Activated naive CD4-positive, alpha-beta T cell treated with anti-CD3 and anti-CD28 coated beads for 36 hours (primary cell): ENCODE measurements at regions not wholly inside any gene's neighbourhood (a gene's known extent, or its start where the extent isn't known, plus 50 kb on each side); places are given as distances from the start of the nearest gene placed in this dataset.

Source experiments
- CTCF ChIA-PET: fragments of 350-600 bp; sonication (Branson Sonifier 250); formaldehyde crosslinking; loops from one replicate; lab custom pipeline; 2021; ENCODE audit warnings: antibody characterized with exemption; lab: Charles Lee
- DNase-seq: peaks from one replicate; pipeline ENCODE4 v3.0.0-alpha.2; 2020
- H3K27ac Mint-ChIP-seq: one replicate; pipeline ENCODE4 v1.8.0; 2021; ENCODE audit warnings: mild to moderate bottlenecking, mixed read lengths
- H3K27me3 Mint-ChIP-seq: one replicate; pipeline ENCODE4 v1.8.0; 2021; ENCODE audit warnings: low read depth, mixed read lengths
- H3K36me3 Mint-ChIP-seq: one replicate; pipeline ENCODE4 v1.8.0; 2021; ENCODE audit warnings: low read depth, mixed read lengths
- H3K4me1 Mint-ChIP-seq: one replicate; pipeline ENCODE4 v1.8.0; 2021; ENCODE audit warnings: low read depth, mixed read lengths
- H3K4me3 Mint-ChIP-seq: one replicate; pipeline ENCODE4 v1.8.0; 2021; ENCODE audit warnings: mild to moderate bottlenecking, moderate library complexity, mixed read lengths
- H3K9me3 Mint-ChIP-seq: one replicate; pipeline ENCODE4 v1.8.0; 2021; ENCODE audit warnings: mixed read lengths
- intact Hi-C: fragments of 100-400 bp; cut with micrococcal nuclease; formaldehyde crosslinking; loops from one replicate; pipeline ENCODE4 v1.15.1; 2023

- intact Hi-C loops, result loop anchor here (2.0 to 5.0 kb wide), 5 partner anchors 69 to 335 kb away; partner anchors contain the start of gene TLE4
- Mint-ChIP-seq H3K27ac (no peak overlapping the region), H3K4me3 (peak overlapping the region; percentile 47), H3K36me3 (no peaks in the 10 kb centered on the region), H3K4me1 (peaks cover 23% of the 10 kb centered on the region), H3K27me3 (no peaks in the 10 kb centered on the region), H3K9me3 (no peaks in the 10 kb centered on the region)
- CTCF ChIA-PET, result no interaction called here
- DNase-seq, result no peak
Observed at GRCh38 chr9:79812099-79812498, 240.3 kb downstream of the TLE4 start.

- Mint-ChIP-seq H3K27me3 (no peaks in the 10 kb centered on the region), H3K36me3 (no peaks in the 10 kb centered on the region), H3K4me1 (peaks cover 23% of the 10 kb centered on the region), H3K4me3 (no peak overlapping the region), H3K9me3 (no peaks in the 10 kb centered on the region), H3K27ac (no peak overlapping the region)
- CTCF ChIA-PET, result no interaction called here
- no peak for DNase-seq
- intact Hi-C loops, result loop anchor here (5.0 kb wide), 2 partner anchors 188 to 333 kb away; no protein-coding TSS in a partner anchor
Observed at GRCh38 chr9:79809931-79810330, 238.2 kb downstream of the TLE4 start.

GRCh38 chr9:79809316-79809876 is 237.6 kb downstream of the TLE4 start:
- no peak for DNase-seq
- CTCF ChIA-PET, result no interaction called here

DNA sequence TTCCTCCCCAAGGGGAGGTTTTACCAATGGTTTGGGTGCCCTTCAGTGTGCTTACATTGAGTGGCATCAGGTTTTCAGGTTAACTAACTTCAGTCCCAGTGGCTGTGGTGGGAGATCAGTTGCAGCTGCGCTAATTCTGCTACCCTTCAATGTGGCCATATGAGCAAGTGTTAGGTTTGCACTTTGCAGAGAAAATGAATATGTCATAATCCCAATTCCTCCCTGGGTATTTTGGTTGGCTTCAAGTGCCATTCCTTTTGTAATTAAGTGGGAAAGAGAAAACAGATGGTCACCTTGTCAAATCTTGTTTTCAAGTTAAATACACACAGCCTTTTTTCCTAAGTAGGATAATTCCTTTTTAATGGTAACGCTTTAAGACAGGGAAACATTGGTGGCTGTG is 236.2 kb downstream of the TLE4 start:
- DNase-seq, result no peak
- H3K4me3 Mint-ChIP-seq, result no peak overlapping the region
- no peak overlapping the region for H3K27ac Mint-ChIP-seq
- intact Hi-C loops, result no loop called here
- peaks cover 19% of the 10 kb centered on the region for H3K4me1 Mint-ChIP-seq
- CTCF ChIA-PET, result no interaction called here
- H3K9me3 Mint-ChIP-seq, result no peaks in the 10 kb centered on the region
- no peaks in the 10 kb centered on the region for H3K36me3 Mint-ChIP-seq
- H3K27me3 Mint-ChIP-seq, result no peaks in the 10 kb centered on the region

More at GRCh38 chr9:79809316-79809876, 237.6 kb downstream of the TLE4 start:
- intact Hi-C loops, result no loop called here
- H3K9me3 Mint-ChIP-seq, result no peaks in the 10 kb centered on the region
- H3K27ac Mint-ChIP-seq, result no peak overlapping the region
- no peaks in the 10 kb centered on the region for H3K36me3 Mint-ChIP-seq
- peaks cover 23% of the 10 kb centered on the region for H3K4me1 Mint-ChIP-seq
- H3K4me3 Mint-ChIP-seq, result no peak overlapping the region
- no peaks in the 10 kb centered on the region for H3K27me3 Mint-ChIP-seq

- H3K27ac Mint-ChIP-seq, result no peak overlapping the region
- no peak overlapping the region for H3K4me3 Mint-ChIP-seq
- H3K9me3 Mint-ChIP-seq, result no peaks in the 10 kb centered on the region
- CTCF ChIA-PET, result no interaction called here
- H3K36me3 Mint-ChIP-seq, result no peaks in the 10 kb centered on the region
- no peaks in the 10 kb centered on the region for H3K27me3 Mint-ChIP-seq
- intact Hi-C loops, result no loop called here
- peaks cover 5% of the 10 kb centered on the region for H3K4me1 Mint-ChIP-seq
- no peak for DNase-seq
Observed at GRCh38 chr9:79806086-79806485, 234.3 kb downstream of the TLE4 start.

- H3K9me3 Mint-ChIP-seq, result no peaks in the 10 kb centered on the region
- no peaks in the 10 kb centered on the region for H3K27me3 Mint-ChIP-seq
- no peak overlapping the region for H3K27ac Mint-ChIP-seq
- no peaks in the 10 kb centered on the region for H3K36me3 Mint-ChIP-seq
- H3K4me1 Mint-ChIP-seq, result no peaks in the 10 kb centered on the region
- H3K4me3 Mint-ChIP-seq, result no peak overlapping the region
- CTCF ChIA-PET, result no interaction called here
- DNase-seq, result no peak
- intact Hi-C loops, result no loop called here
Observed at GRCh38 chr9:79801459-79801858, 229.7 kb downstream of the TLE4 start.

DNA sequence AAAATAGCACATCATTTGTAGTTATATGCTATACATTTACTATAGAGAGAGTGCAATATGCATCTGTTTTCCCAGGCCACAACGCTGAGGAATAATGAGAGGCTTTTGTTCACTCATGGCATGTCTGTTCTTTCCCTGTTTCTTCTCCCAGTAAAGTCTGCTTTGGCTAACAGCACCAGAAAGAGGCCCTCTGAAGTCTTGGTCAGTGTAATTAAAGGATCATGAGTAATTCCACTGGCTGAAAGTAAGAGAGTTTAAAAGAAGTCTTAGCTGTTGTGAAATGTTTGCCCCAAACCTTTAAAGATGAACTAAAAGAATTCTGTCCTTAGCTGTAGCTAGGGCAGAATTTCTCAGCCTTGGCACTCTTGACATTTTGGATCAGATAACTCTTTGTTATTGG is 228.8 kb downstream of the TLE4 start:
- CTCF ChIA-PET, result no interaction called here
- Mint-ChIP-seq H3K27me3 (no peaks in the 10 kb centered on the region), H3K36me3 (no peaks in the 10 kb centered on the region), H3K9me3 (no peaks in the 10 kb centered on the region), H3K4me1 (no peaks in the 10 kb centered on the region), H3K4me3 (no peak overlapping the region), H3K27ac (no peak overlapping the region)
- intact Hi-C loops, result no loop called here
- no peak for DNase-seq

DNA sequence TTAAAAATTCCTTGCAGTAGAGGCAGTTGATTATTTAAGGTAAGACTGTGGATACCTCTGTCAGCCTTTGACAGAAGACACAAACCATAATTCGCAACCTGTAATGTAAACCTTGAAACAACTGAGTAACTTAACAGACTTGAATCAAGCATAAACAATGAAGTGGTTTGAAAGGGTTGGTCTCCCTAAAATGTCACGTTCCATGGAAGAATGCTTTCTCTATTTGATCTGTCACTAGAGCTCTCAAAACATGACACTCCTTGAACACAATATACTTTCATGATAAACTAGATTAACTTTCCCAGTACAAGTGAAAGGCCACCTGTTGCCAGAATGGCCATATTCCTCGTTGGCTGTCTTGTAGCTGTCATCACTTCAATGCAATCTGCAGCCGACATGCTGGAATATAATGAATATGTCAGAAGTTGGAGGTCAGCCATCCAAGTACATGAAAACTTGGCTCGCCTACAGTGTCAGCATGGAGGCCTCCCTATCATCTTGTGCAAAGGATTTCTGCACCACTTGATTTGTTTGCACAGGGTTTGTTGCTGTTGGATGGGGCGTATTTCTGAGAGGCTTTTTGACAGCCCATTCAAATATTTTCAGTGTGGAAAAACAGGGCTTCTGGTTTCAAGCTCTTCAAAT is 228.0 kb downstream of the TLE4 start:
- no peaks in the 10 kb centered on the region for H3K27me3 Mint-ChIP-seq
- H3K36me3 Mint-ChIP-seq, result no peaks in the 10 kb centered on the region

GRCh38 chr9:79798450-79798849 is 226.7 kb downstream of the TLE4 start:
- H3K36me3 Mint-ChIP-seq, result no peaks in the 10 kb centered on the region
- H3K27me3 Mint-ChIP-seq, result no peaks in the 10 kb centered on the region
- H3K27ac Mint-ChIP-seq, result no peak overlapping the region
- no peaks in the 10 kb centered on the region for H3K4me1 Mint-ChIP-seq
- no peak for DNase-seq
- CTCF ChIA-PET, result no interaction called here
- no peaks in the 10 kb centered on the region for H3K9me3 Mint-ChIP-seq
- no peak overlapping the region for H3K4me3 Mint-ChIP-seq
- intact Hi-C loops, result no loop called here

More for the DNA sequence above, 228.0 kb downstream of the TLE4 start:
- intact Hi-C loops, result no loop called here
- Mint-ChIP-seq H3K9me3 (no peaks in the 10 kb centered on the region), H3K27ac (no peak overlapping the region), H3K4me1 (no peaks in the 10 kb centered on the region), H3K4me3 (no peak overlapping the region)
- DNase-seq, result no peak
- CTCF ChIA-PET, result no interaction called here

GRCh38 chr9:79796411-79796810 is 224.6 kb downstream of the TLE4 start:
- Mint-ChIP-seq H3K27ac (no peak overlapping the region), H3K4me1 (no peaks in the 10 kb centered on the region), H3K4me3 (no peak overlapping the region), H3K36me3 (no peaks in the 10 kb centered on the region), H3K27me3 (no peaks in the 10 kb centered on the region), H3K9me3 (no peaks in the 10 kb centered on the region)
- intact Hi-C loops, result no loop called here
- DNase-seq, result no peak
- CTCF ChIA-PET, result no interaction called here

DNA sequence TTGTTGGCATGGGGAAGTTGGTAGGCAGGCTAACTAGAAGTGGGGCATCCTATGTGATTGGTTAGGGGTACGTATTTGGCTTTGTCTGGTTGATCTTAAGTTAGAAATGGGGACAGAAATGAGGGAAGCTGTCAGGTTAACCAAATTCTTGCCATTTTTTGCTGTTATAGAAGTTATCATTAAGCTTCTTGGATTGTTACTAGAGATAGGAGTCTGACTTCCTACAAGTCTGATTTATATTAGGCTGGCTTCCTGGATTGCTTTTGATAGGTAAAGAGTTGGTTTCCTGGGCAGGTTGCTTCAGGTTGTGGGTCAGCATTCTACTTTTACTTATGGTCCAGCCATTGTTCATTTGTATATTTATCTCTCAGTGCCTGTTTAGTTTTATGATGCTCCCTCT is 216.9 kb downstream of the TLE4 start:
- Mint-ChIP-seq H3K27me3 (peaks cover 2% of the 10 kb centered on the region), H3K4me1 (no peaks in the 10 kb centered on the region), H3K9me3 (peaks cover 12% of the 10 kb centered on the region), H3K4me3 (no peak overlapping the region), H3K36me3 (no peaks in the 10 kb centered on the region), H3K27ac (no peak overlapping the region)
- intact Hi-C loops, result no loop called here
- no peak for DNase-seq
- CTCF ChIA-PET, result no interaction called here

DNA sequence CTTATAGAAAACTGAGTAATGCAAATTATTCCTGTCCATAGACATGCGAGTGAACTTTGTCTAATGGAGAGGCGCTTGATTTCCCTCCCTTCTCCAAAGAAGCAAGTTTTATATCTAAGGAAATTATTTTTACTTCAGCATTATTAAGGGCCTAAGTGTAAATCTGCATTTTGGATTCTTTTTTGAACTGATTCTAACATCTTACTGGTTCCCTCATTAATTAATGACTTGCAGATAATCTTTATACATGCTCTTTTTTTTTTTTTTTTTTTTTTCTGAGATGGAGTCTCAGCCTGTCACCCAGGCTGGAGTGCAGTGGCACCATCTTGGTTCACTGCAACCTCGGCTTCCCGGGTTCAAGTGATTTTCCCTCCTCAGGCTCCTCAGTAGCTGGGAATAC is 209.5 kb downstream of the TLE4 start:
- Mint-ChIP-seq H3K36me3 (no peaks in the 10 kb centered on the region), H3K4me1 (no peaks in the 10 kb centered on the region)
- intact Hi-C loops, result no loop called here

DNA sequence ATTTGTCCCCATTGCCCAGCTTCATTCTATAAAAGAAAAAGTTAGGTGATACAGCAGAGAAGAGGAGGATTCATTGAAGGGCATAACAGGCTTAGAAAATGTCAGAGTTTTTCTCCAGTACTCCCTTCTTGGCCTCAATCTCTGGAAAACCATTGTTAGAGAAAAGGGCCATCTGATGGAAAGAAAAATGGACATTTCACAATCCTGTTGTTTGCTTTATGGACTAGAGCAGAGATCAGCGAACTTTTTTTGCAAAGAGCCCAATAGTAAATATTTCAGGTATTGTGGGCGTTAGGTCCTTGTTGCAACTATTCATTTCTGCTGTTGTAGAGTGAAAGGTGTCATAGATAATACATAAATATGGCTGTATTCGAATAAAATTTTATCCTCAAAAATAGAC is 208.8 kb downstream of the TLE4 start:
- no peak for DNase-seq
- Mint-ChIP-seq H3K4me3 (no peak overlapping the region), H3K27ac (no peak overlapping the region), H3K36me3 (no peaks in the 10 kb centered on the region), H3K27me3 (peaks cover 2% of the 10 kb centered on the region), H3K4me1 (no peaks in the 10 kb centered on the region), H3K9me3 (no peaks in the 10 kb centered on the region)
- CTCF ChIA-PET, result no interaction called here
- intact Hi-C loops, result no loop called here

More for the DNA sequence above, 209.5 kb downstream of the TLE4 start:
- DNase-seq, result no peak
- no peak overlapping the region for H3K4me3 Mint-ChIP-seq
- no peaks in the 10 kb centered on the region for H3K9me3 Mint-ChIP-seq
- CTCF ChIA-PET, result no interaction called here
- no peak overlapping the region for H3K27ac Mint-ChIP-seq
- H3K27me3 Mint-ChIP-seq, result peaks cover 2% of the 10 kb centered on the region
